Neural progenitor cell (in vitro differentiated cells): ENCODE measurements at regions not wholly inside any gene's neighbourhood (a gene's known extent, or its start where the extent isn't known, plus 50 kb on each side); places are given as distances from the start of the nearest gene placed in this dataset.

Experiments
- DNase-seq: peaks from one replicate; pipeline ENCODE4 v3.0.0-alpha.2; 2016; ENCODE audit warnings: low spot score
- H2AFZ ChIP-seq: fragments of 200-600 bp; sonication (generic); replicated peaks from 2 replicates; pipeline ENCODE4 v1.6.1; 2016; ENCODE audit warnings: antibody characterized with exemption
- H3F3A ChIP-seq: fragments of 200-600 bp; sonication (generic); 2 replicates; pipeline ENCODE4 v1.6.1; 2016; ENCODE audit warnings: antibody characterized with exemption, low read depth
- H3K27ac ChIP-seq: fragments of 200-600 bp; sonication (generic); 2 replicates; pipeline ENCODE4 v1.5.1; 2016; ENCODE audit warnings: mild to moderate bottlenecking
- H3K27me3 ChIP-seq: fragments of 200-600 bp; sonication (generic); 2 replicates; pipeline ENCODE4 v1.6.1; 2016; ENCODE audit warnings: mild to moderate bottlenecking, moderate library complexity
- H3K36me3 ChIP-seq: fragments of 200-600 bp; sonication (generic); 2 replicates; pipeline ENCODE4 v1.5.1; 2016
- H3K4me1 ChIP-seq: fragments of 200-600 bp; sonication (generic); 2 replicates; pipeline ENCODE4 v1.6.1; 2016; ENCODE audit warnings: mixed run types
- H3K4me2 ChIP-seq: fragments of 200-600 bp; sonication (generic); 2 replicates; pipeline ENCODE4 v1.6.1; 2016
- H3K4me3 ChIP-seq: fragments of 200-600 bp; sonication (generic); 2 replicates; pipeline ENCODE4 v1.5.1; 2016
- H3K79me2 ChIP-seq: fragments of 200-600 bp; sonication (generic); 2 replicates; pipeline ENCODE4 v1.6.1; 2016; ENCODE audit warnings: low read depth
- H3K9ac ChIP-seq: fragments of 200-600 bp; sonication (generic); 2 replicates; pipeline ENCODE4 v1.6.1; 2016
- H3K9me3 ChIP-seq: fragments of 200-600 bp; sonication (generic); 2 replicates; pipeline ENCODE4 v1.5.1; 2016; ENCODE audit warnings: low read depth
- H4K20me1 ChIP-seq: fragments of 200-600 bp; sonication (generic); 2 replicates; pipeline ENCODE4 v1.6.1; 2016; ENCODE audit warnings: low read depth
- H3K27ac Mint-ChIP-seq: 3 replicates; pipeline ENCODE4 v1.8.0; 2021; ENCODE audit warnings: mixed read lengths
- H3K27me3 Mint-ChIP-seq: 2 replicates; pipeline ENCODE4 v1.8.0; 2022; ENCODE audit warnings: low read depth, mild to moderate bottlenecking, inconsistent platforms, moderate library complexity, mixed read lengths; ENCODE audit not compliant: insufficient read depth
- H3K36me3 Mint-ChIP-seq: 3 replicates; pipeline ENCODE4 v1.8.0; 2021; ENCODE audit warnings: mixed read lengths
- H3K4me1 Mint-ChIP-seq: 3 replicates; pipeline ENCODE4 v1.8.0; 2021; ENCODE audit warnings: mixed read lengths
- H3K4me3 Mint-ChIP-seq: 3 replicates; pipeline ENCODE4 v1.8.0; 2021; ENCODE audit warnings: mild to moderate bottlenecking, moderate library complexity, mixed read lengths
- H3K9me3 Mint-ChIP-seq: 3 replicates; pipeline ENCODE4 v1.8.0; 2020; ENCODE audit warnings: mixed read lengths
- CTCF ChIP-seq: fragments of 200-600 bp; sonication (generic); IDR thresholded peaks from 2 replicates; pipeline ENCODE4 v1.5.1; 2017; ENCODE audit warnings: antibody characterized with exemption, mild to moderate bottlenecking
- EZH2 ChIP-seq: fragments of 200-600 bp; sonication (generic); IDR thresholded peaks from 2 replicates; pipeline ENCODE4 v1.6.1; 2017; ENCODE audit warnings: antibody characterized with exemption, mild to moderate bottlenecking, moderate library complexity
- EZH2phosphoT487 ChIP-seq: fragments of 200-600 bp; sonication (generic); IDR thresholded peaks from 2 replicates; pipeline ENCODE4 v1.6.1; 2017; ENCODE audit warnings: antibody characterized with exemption

- H3K27ac ChIP-seq = no peak overlapping the region
- no peak overlapping the region for H3K4me3 ChIP-seq
- DNase-seq = no peak
- no peaks in the 10 kb centered on the region for H3K36me3 Mint-ChIP-seq
- no peaks in the 10 kb centered on the region for H3K9me3 ChIP-seq
- H3K4me1 Mint-ChIP-seq = peaks cover 28% of the 10 kb centered on the region
- H3K9me3 Mint-ChIP-seq = no peaks in the 10 kb centered on the region
- no peak overlapping the region for H3K4me2 ChIP-seq
- H4K20me1 ChIP-seq = no peaks in the 10 kb centered on the region
- TF ChIP-seq CTCF = no peak
- TF ChIP-seq EZH2phosphoT487 = no peak
- TF ChIP-seq EZH2 = no peak
- H3K36me3 ChIP-seq = no peaks in the 10 kb centered on the region
- H3K79me2 ChIP-seq = no peaks in the 10 kb centered on the region
- H3K4me3 Mint-ChIP-seq = no peak overlapping the region
- H2AFZ ChIP-seq = no peak overlapping the region
- peaks cover 13% of the 10 kb centered on the region for H3K27me3 Mint-ChIP-seq
- H3K27me3 ChIP-seq = no peaks in the 10 kb centered on the region
- no peak overlapping the region for H3K9ac ChIP-seq
- peaks cover 6% of the 10 kb centered on the region for H3F3A ChIP-seq
- no peak overlapping the region for H3K27ac Mint-ChIP-seq
- H3K4me1 ChIP-seq = peaks cover 20% of the 10 kb centered on the region
Observed at GRCh38 chr11:45023065-45023365, 72.3 kb upstream of the TP53I11 start.

- Histone ChIP-seq H3F3A (peaks cover 6% of the 10 kb centered on the region), H3K4me3 (no peak overlapping the region), H3K9ac (no peak overlapping the region), H3K9me3 (no peaks in the 10 kb centered on the region), H2AFZ (no peak overlapping the region), H3K4me1 (peaks cover 13% of the 10 kb centered on the region), H3K27ac (no peak overlapping the region), H4K20me1 (no peaks in the 10 kb centered on the region), H3K79me2 (no peaks in the 10 kb centered on the region), H3K36me3 (no peaks in the 10 kb centered on the region), H3K27me3 (no peaks in the 10 kb centered on the region), H3K4me2 (no peak overlapping the region)
- Mint-ChIP-seq H3K27ac (no peak overlapping the region), H3K4me1 (peaks cover 21% of the 10 kb centered on the region), H3K27me3 (peaks cover 13% of the 10 kb centered on the region), H3K9me3 (no peaks in the 10 kb centered on the region), H3K4me3 (no peak overlapping the region), H3K36me3 (no peaks in the 10 kb centered on the region)
- no peak for DNase-seq
- TF ChIP-seq EZH2 (no peak), CTCF (no peak), EZH2phosphoT487 (no peak)
Observed at GRCh38 chr11:45024316-45024715, 73.6 kb upstream of the TP53I11 start.

GRCh38 chr11:45024846-45025588 is 74.3 kb upstream of the TP53I11 start:
- H3K9me3 Mint-ChIP-seq = no peaks in the 10 kb centered on the region
- Histone ChIP-seq H3K9ac (no peak overlapping the region), H3K4me3 (no peak overlapping the region), H3K4me2 (no peak overlapping the region), H3K27ac (no peak overlapping the region), H3F3A (peaks cover 6% of the 10 kb centered on the region), H3K36me3 (no peaks in the 10 kb centered on the region), H3K27me3 (no peaks in the 10 kb centered on the region), H3K79me2 (no peaks in the 10 kb centered on the region), H3K4me1 (peaks cover 9% of the 10 kb centered on the region), H4K20me1 (no peaks in the 10 kb centered on the region), H3K9me3 (no peaks in the 10 kb centered on the region), H2AFZ (no peak overlapping the region)
- TF ChIP-seq CTCF (no peak), EZH2 (no peak), EZH2phosphoT487 (no peak)
- peaks cover 13% of the 10 kb centered on the region for H3K27me3 Mint-ChIP-seq
- no peak for DNase-seq
- H3K36me3 Mint-ChIP-seq = no peaks in the 10 kb centered on the region
- no peak overlapping the region for H3K27ac Mint-ChIP-seq
- H3K4me1 Mint-ChIP-seq = peaks cover 21% of the 10 kb centered on the region
- no peak overlapping the region for H3K4me3 Mint-ChIP-seq
